HEK293 (cell line): ENCODE measurements at regions not wholly inside any gene's neighbourhood (a gene's known extent, or its start where the extent isn't known, plus 50 kb on each side); places are given as distances from the start of the nearest gene placed in this dataset.

Experiments used
- CTCF ChIA-PET: fragments of 350-600 bp; formaldehyde crosslinking; extraction: SDS; loops from one replicate; lab custom pipeline; 2021; ENCODE audit warnings: antibody characterized with exemption; lab: Yijun Ruan, JAX
- POLR2A ChIA-PET: fragments of 300-600 bp; formaldehyde crosslinking; extraction: SDS; loops from one replicate; lab custom pipeline; 2020; ENCODE audit warnings: antibody characterized with exemption, inconsistent platforms; lab: Yijun Ruan, JAX
- H3K27ac ChIP-seq: fragments of 200-500 bp; sonication (Bioruptor generic); 2 replicates; pipeline ENCODE4 v1.5.1; 2014; ENCODE audit warnings: low read depth, low read length, control low read depth, inconsistent platforms; ENCODE audit errors: extremely low read depth
- H3K36me3 ChIP-seq, 2 experiments: fragments of 200-500 bp in 1 of 2; sonication (Bioruptor generic) in 1 of 2; 1 replicate in 1 of 2; 2 replicates in 1 of 2; pipeline ENCODE4 v1.5.1; 2014 to 2017; ENCODE audit warnings: inconsistent platforms in 2 of 2, low read length in 2 of 2; ENCODE audit not compliant: control insufficient read depth in 2 of 2, insufficient read depth in 1 of 2
- H3K4me1 ChIP-seq: fragments of 200-500 bp; sonication (Bioruptor generic); 2 replicates; pipeline ENCODE4 v1.5.1; 2014; ENCODE audit warnings: mild to moderate bottlenecking, low read length, inconsistent platforms; ENCODE audit not compliant: control insufficient read depth, insufficient read depth
- H3K4me3 ChIP-seq: 2 replicates; pipeline ENCODE4 v1.5.1; 2011; ENCODE audit warnings: low read depth, mild to moderate bottlenecking, control low read depth, low read length, moderate library complexity
- H3K9me3 ChIP-seq: fragments of 200-500 bp; sonication (Bioruptor generic); 2 replicates; pipeline ENCODE4 v1.5.1; 2014; ENCODE audit warnings: low read depth, low read length, inconsistent platforms; ENCODE audit not compliant: control insufficient read depth, insufficient read depth
- KLF8 ChIP-seq: fragments of 450-650 bp; formaldehyde crosslinking; IDR thresholded peaks from 2 replicates; pipeline ENCODE4 v1.5.1; 2016; ENCODE audit warnings: missing biosample characterization, missing genetic modification characterization
- SCRT2 ChIP-seq: fragments of 450-650 bp; formaldehyde crosslinking; IDR thresholded peaks from 2 replicates; pipeline ENCODE4 v1.5.1; 2016; ENCODE audit warnings: missing biosample characterization, missing genetic modification characterization
- ZEB2 ChIP-seq: fragments of 450-650 bp; formaldehyde crosslinking; IDR thresholded peaks from 2 replicates; pipeline ENCODE4 v1.5.1; 2016; ENCODE audit warnings: missing biosample characterization, missing genetic modification characterization
- ZFP37 ChIP-seq: fragments of 450-650 bp; formaldehyde crosslinking; IDR thresholded peaks from 2 replicates; pipeline ENCODE4 v1.5.1; 2016; ENCODE audit warnings: missing biosample characterization, missing genetic modification characterization
- ZFP69B ChIP-seq: fragments of 450-650 bp; formaldehyde crosslinking; IDR thresholded peaks from 2 replicates; pipeline ENCODE4 v1.5.1; 2016; ENCODE audit warnings: missing biosample characterization, missing genetic modification characterization
- ZNF132 ChIP-seq: fragments of 450-650 bp; formaldehyde crosslinking; IDR thresholded peaks from 2 replicates; pipeline ENCODE4 v1.5.1; 2017; ENCODE audit warnings: missing biosample characterization, missing genetic modification characterization, borderline replicate concordance
- ZNF221 ChIP-seq: fragments of 450-650 bp; formaldehyde crosslinking; IDR thresholded peaks from 2 replicates; pipeline ENCODE4 v1.5.1; 2017; ENCODE audit warnings: missing biosample characterization, missing genetic modification characterization, borderline replicate concordance
- ZNF223 ChIP-seq: fragments of 450-650 bp; formaldehyde crosslinking; IDR thresholded peaks from 2 replicates; pipeline ENCODE4 v1.5.1; 2016; ENCODE audit warnings: missing biosample characterization, missing genetic modification characterization
- ZNF24 ChIP-seq: fragments of 450-650 bp; formaldehyde crosslinking; IDR thresholded peaks from 2 replicates; pipeline ENCODE4 v1.5.1; 2016; ENCODE audit warnings: missing biosample characterization, missing genetic modification characterization
- ZNF366 ChIP-seq: fragments of 450-650 bp; formaldehyde crosslinking; conservative IDR thresholded peaks from 2 replicates; pipeline ENCODE4 v1.5.1; 2016; ENCODE audit warnings: missing biosample characterization, missing genetic modification characterization
- ZNF423 ChIP-seq: fragments of 450-650 bp; formaldehyde crosslinking; IDR thresholded peaks from 2 replicates; pipeline ENCODE4 v1.5.1; 2016; ENCODE audit warnings: missing biosample characterization, missing genetic modification characterization
- ZNF544 ChIP-seq: fragments of 450-650 bp; formaldehyde crosslinking; IDR thresholded peaks from 2 replicates; pipeline ENCODE4 v1.5.0; 2017; ENCODE audit warnings: missing biosample characterization, missing genetic modification characterization
- ZNF585B ChIP-seq: fragments of 450-650 bp; formaldehyde crosslinking; IDR thresholded peaks from 2 replicates; pipeline ENCODE4 v1.5.1; 2016; ENCODE audit warnings: missing biosample characterization, missing genetic modification characterization
- ZNF596 ChIP-seq: fragments of 450-650 bp; IDR thresholded peaks from 2 replicates; pipeline ENCODE4 v1.5.0; 2018; ENCODE audit warnings: missing biosample characterization, mild to moderate bottlenecking, missing genetic modification characterization, moderate library complexity
- ZNF623 ChIP-seq: fragments of 450-650 bp; formaldehyde crosslinking; IDR thresholded peaks from 2 replicates; pipeline ENCODE4 v1.5.1; 2016; ENCODE audit warnings: missing biosample characterization, missing genetic modification characterization
- ZNF624 ChIP-seq: fragments of 450-650 bp; formaldehyde crosslinking; IDR thresholded peaks from 2 replicates; pipeline ENCODE4 v1.5.1; 2017; ENCODE audit warnings: missing biosample characterization, missing genetic modification characterization
- ZNF701 ChIP-seq: fragments of 450-650 bp; formaldehyde crosslinking; IDR thresholded peaks from 2 replicates; pipeline ENCODE4 v1.5.1; 2016; ENCODE audit warnings: missing biosample characterization, missing genetic modification characterization
- ZNF747 ChIP-seq: fragments of 450-650 bp; formaldehyde crosslinking; IDR thresholded peaks from 2 replicates; pipeline ENCODE4 v1.5.1; 2016; ENCODE audit warnings: missing biosample characterization, missing genetic modification characterization
- ZNF776 ChIP-seq: fragments of 450-650 bp; formaldehyde crosslinking; IDR thresholded peaks from 2 replicates; pipeline ENCODE4 v1.5.0; 2017; ENCODE audit warnings: missing biosample characterization, missing genetic modification characterization, borderline replicate concordance
- ZSCAN23 ChIP-seq: fragments of 450-650 bp; formaldehyde crosslinking; IDR thresholded peaks from 2 replicates; pipeline ENCODE4 v1.5.1; 2016; ENCODE audit warnings: missing biosample characterization, missing genetic modification characterization
- TF ChIP-seq, protein P1 (sequence below): fragments of 450-650 bp; formaldehyde crosslinking; IDR thresholded peaks from 2 replicates; pipeline ENCODE4 v1.5.0; 2017; ENCODE audit warnings: missing biosample characterization, missing genetic modification characterization, borderline replicate concordance
- TF ChIP-seq, protein P2 (sequence below): fragments of 450-650 bp; formaldehyde crosslinking; IDR thresholded peaks from 2 replicates; pipeline ENCODE4 v1.5.1; 2017; ENCODE audit warnings: missing biosample characterization, missing genetic modification characterization
- TF ChIP-seq, protein P3 (sequence below): fragments of 450-650 bp; formaldehyde crosslinking; IDR thresholded peaks from 2 replicates; pipeline ENCODE4 v1.5.1; 2017; ENCODE audit warnings: missing biosample characterization, mild to moderate bottlenecking, missing genetic modification characterization, moderate library complexity
- TF ChIP-seq, protein P4 (sequence below): fragments of 450-650 bp; formaldehyde crosslinking; IDR thresholded peaks from 2 replicates; pipeline ENCODE4 v1.5.1; 2016; ENCODE audit warnings: missing biosample characterization, missing genetic modification characterization, low read depth
- TF ChIP-seq, protein P5 (sequence below): fragments of 450-650 bp; formaldehyde crosslinking; IDR thresholded peaks from 2 replicates; pipeline ENCODE4 v1.5.1; 2016; ENCODE audit warnings: missing biosample characterization, missing genetic modification characterization

DNA sequence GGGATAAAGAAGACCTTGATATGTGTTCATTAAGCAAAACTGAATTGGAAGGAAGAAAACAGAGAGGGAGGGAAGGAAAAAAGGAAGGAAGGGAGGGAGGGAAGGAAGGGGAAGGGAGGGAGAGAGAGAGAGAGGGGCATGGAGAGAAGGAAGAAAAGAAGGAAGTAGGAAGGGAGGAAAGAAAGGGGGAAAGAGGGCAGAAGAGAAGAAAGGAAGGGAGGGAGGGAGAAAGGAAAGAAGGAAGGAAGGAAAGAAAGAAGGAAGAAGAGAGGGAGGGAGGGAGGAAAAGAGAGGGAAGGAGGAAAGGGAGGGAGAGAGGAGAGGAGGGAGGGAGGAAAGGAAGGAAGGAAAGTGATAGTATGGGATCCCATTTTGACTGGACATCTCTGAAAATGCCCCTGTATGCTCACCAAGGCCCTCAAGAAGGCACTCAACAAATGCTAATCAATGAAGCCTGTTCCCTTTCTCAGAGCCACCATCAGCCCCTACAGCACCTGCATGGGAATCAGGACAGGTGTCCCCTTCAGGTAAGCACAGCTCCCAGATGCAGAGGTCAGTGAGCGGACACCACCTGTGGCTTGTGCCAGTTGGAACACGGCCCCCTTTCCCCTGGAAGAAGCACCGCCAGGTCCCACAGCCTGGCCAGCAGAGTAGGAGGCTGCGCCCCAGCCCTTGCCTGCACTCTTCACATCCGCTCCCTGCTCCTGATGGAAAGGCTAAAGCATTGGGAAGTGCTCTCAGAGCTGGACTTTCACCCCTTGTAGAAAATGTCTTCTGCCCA lies 161.4 kb upstream of the DIO3 start:
- Histone ChIP-seq H3K4me1 (no peaks in the 10 kb centered on the region), H3K27ac (no peak overlapping the region), H3K9me3 (no peaks in the 10 kb centered on the region), H3K36me3 (no peaks in the 10 kb centered on the region), H3K4me3 (no peak overlapping the region)
- TF ChIP-seq ZFP69B (tag by site-specific recombination) (no peak), ZNF623 (tag by site-specific recombination) (no peak), ZNF366 (tag by site-specific recombination) (peak; percentile 89), ZNF544 (tag by site-specific recombination) (0 out of 2 replicates have a peak, but pooled peaks have one; percentile 14)
- TF ChIP-seq, protein P1, sequence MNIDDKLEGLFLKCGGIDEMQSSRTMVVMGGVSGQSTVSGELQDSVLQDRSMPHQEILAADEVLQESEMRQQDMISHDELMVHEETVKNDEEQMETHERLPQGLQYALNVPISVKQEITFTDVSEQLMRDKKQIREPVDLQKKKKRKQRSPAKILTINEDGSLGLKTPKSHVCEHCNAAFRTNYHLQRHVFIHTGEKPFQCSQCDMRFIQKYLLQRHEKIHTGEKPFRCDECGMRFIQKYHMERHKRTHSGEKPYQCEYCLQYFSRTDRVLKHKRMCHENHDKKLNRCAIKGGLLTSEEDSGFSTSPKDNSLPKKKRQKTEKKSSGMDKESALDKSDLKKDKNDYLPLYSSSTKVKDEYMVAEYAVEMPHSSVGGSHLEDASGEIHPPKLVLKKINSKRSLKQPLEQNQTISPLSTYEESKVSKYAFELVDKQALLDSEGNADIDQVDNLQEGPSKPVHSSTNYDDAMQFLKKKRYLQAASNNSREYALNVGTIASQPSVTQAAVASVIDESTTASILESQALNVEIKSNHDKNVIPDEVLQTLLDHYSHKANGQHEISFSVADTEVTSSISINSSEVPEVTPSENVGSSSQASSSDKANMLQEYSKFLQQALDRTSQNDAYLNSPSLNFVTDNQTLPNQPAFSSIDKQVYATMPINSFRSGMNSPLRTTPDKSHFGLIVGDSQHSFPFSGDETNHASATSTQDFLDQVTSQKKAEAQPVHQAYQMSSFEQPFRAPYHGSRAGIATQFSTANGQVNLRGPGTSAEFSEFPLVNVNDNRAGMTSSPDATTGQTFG (tag by site-specific recombination): 0 out of 2 replicates have a peak, but pooled peaks have one; percentile 12
- TF ChIP-seq, protein P2, sequence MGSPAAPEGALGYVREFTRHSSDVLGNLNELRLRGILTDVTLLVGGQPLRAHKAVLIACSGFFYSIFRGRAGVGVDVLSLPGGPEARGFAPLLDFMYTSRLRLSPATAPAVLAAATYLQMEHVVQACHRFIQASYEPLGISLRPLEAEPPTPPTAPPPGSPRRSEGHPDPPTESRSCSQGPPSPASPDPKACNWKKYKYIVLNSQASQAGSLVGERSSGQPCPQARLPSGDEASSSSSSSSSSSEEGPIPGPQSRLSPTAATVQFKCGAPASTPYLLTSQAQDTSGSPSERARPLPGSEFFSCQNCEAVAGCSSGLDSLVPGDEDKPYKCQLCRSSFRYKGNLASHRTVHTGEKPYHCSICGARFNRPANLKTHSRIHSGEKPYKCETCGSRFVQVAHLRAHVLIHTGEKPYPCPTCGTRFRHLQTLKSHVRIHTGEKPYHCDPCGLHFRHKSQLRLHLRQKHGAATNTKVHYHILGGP: peak; percentile 8; the same call in 1 of the 2 replicates
- CTCF ChIA-PET: no interaction called here
- POLR2A ChIA-PET: no interaction called here

DNA sequence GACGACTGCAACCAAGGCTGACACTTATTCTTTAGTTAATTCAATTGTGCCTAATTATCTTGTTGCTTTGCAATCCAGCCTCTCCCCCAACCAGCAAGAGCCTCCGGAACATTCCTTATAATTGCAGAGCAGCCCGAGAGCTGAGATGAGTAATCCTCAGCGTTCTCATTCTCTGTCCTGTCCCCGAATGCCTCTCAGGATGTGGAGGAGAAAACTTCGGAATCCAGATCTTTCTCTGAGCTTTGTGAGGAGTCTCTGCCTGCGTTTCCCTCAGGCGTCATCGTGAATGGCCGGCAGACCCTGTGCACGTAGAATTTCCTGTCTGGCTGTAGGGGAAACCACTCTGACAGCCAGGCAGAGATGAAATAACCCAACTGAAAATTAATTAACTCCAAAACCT lies 160.5 kb upstream of the DIO3 start:
- no peaks in the 10 kb centered on the region for H3K9me3 ChIP-seq
- CTCF ChIA-PET: no interaction called here
- H3K4me3 ChIP-seq: no peak overlapping the region
- no peak for TF ChIP-seq ZNF776 (tag by site-specific recombination)
- TF ChIP-seq, protein P3, sequence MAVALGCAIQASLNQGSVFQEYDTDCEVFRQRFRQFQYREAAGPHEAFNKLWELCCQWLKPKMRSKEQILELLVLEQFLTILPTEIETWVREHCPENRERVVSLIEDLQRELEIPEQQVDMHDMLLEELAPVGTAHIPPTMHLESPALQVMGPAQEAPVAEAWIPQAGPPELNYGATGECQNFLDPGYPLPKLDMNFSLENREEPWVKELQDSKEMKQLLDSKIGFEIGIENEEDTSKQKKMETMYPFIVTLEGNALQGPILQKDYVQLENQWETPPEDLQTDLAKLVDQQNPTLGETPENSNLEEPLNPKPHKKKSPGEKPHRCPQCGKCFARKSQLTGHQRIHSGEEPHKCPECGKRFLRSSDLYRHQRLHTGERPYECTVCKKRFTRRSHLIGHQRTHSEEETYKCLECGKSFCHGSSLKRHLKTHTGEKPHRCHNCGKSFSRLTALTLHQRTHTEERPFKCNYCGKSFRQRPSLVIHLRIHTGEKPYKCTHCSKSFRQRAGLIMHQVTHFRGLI (tag by site-specific recombination): no peak
- TF ChIP-seq ZNF132: no peak
- TF ChIP-seq ZNF423 (tag by site-specific recombination): no peak
- TF ChIP-seq ZSCAN23: no peak
- TF ChIP-seq, protein P4, sequence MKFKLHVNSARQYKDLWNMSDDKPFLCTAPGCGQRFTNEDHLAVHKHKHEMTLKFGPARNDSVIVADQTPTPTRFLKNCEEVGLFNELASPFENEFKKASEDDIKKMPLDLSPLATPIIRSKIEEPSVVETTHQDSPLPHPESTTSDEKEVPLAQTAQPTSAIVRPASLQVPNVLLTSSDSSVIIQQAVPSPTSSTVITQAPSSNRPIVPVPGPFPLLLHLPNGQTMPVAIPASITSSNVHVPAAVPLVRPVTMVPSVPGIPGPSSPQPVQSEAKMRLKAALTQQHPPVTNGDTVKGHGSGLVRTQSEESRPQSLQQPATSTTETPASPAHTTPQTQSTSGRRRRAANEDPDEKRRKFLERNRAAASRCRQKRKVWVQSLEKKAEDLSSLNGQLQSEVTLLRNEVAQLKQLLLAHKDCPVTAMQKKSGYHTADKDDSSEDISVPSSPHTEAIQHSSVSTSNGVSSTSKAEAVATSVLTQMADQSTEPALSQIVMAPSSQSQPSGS (tag by site-specific recombination): no peak
- no peak for TF ChIP-seq ZEB2 (tag by site-specific recombination)
- TF ChIP-seq ZNF596 (tag by site-specific recombination): no peak
- TF ChIP-seq KLF8 (tag by site-specific recombination): no peak
- no peak for TF ChIP-seq ZNF223
- no peak for TF ChIP-seq ZNF24 (tag by site-specific recombination)
- no peak for TF ChIP-seq SCRT2 (tag by site-specific recombination)
- no peak for TF ChIP-seq ZNF701 (tag by site-specific recombination)
- no peak for TF ChIP-seq ZNF221 (tag by site-specific recombination)
- TF ChIP-seq, protein P5, sequence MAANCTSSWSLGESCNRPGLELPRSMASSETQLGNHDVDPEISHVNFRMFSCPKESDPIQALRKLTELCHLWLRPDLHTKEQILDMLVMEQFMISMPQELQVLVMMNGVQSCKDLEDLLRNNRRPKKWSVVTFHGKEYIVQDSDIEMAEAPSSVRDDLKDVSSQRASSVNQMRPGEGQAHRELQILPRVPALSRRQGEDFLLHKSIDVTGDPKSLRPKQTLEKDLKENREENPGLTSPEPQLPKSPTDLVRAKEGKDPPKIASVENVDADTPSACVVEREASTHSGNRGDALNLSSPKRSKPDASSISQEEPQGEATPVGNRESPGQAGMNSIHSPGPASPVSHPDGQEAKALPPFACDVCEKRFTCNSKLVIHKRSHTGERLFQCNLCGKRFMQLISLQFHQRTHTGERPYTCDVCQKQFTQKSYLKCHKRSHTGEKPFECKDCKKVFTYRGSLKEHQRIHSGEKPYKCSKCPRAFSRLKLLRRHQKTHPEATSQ (tag by site-specific recombination): no peak
- TF ChIP-seq ZNF585B: no peak
- no peak for TF ChIP-seq ZNF624
- TF ChIP-seq ZNF747 (tag by site-specific recombination): no peak
- no peak for TF ChIP-seq ZFP37 (tag by site-specific recombination)
- H3K4me1 ChIP-seq: no peaks in the 10 kb centered on the region
- no peaks in the 10 kb centered on the region for H3K36me3 ChIP-seq
- H3K27ac ChIP-seq: no peak overlapping the region
- POLR2A ChIA-PET: no interaction called here
